ENCODE measurements at regions not wholly inside any gene's neighbourhood (a gene's known extent, or its start where the extent isn't known, plus 50 kb on each side); places are given as distances from the start of the nearest gene placed in this dataset.

GRCh38 chr2:223107825-223108224, 55.8 kb downstream of the KCNE4 start:
- no peak for DNase-seq

- no peak for DNase-seq
Observed at GRCh38 chr2:223108351-223109050, 56.5 kb downstream of the KCNE4 start.

GRCh38 chr2:223109341-223109740, 57.4 kb downstream of the KCNE4 start:
- no peak for DNase-seq

- no peak for DNase-seq
Observed at GRCh38 chr2:223113161-223113560, 61.2 kb downstream of the KCNE4 start.

GRCh38 chr2:223114170-223114569, 62.2 kb downstream of the KCNE4 start:
- no peak for DNase-seq

GRCh38 chr2:223114917-223115316, 62.9 kb downstream of the KCNE4 start:
- DNase-seq: no peak

GRCh38 chr2:223117533-223117932, 65.5 kb downstream of the KCNE4 start:
- no peak for DNase-seq

- DNase-seq: no peak
Observed at GRCh38 chr2:223121283-223121682, 69.3 kb downstream of the KCNE4 start.

GRCh38 chr2:223122781-223123180, 70.8 kb downstream of the KCNE4 start:
- DNase-seq: no peak

- DNase-seq: no peak
Observed at GRCh38 chr2:223123855-223124610, 72.0 kb downstream of the KCNE4 start.

- DNase-seq: no peak
Observed at GRCh38 chr2:223141606-223142005, 89.6 kb downstream of the KCNE4 start.

- no peak for DNase-seq
Observed at GRCh38 chr2:223142118-223142517, 90.1 kb downstream of the KCNE4 start.

GRCh38 chr2:223147431-223147830, 95.4 kb downstream of the KCNE4 start:
- no peak for DNase-seq

- DNase-seq: no peak
Observed at GRCh38 chr2:223148516-223148915, 96.5 kb downstream of the KCNE4 start.

GRCh38 chr2:223155956-223156355, 104.0 kb downstream of the KCNE4 start:
- no peak for DNase-seq

GRCh38 chr2:223161873-223162458, 110.0 kb downstream of the KCNE4 start:
- DNase-seq: no peak

- no peak for DNase-seq
Observed at GRCh38 chr2:223165423-223166214, 113.6 kb downstream of the KCNE4 start.

- DNase-seq: no peak
Observed at GRCh38 chr2:223166215-223166493, 114.2 kb downstream of the KCNE4 start.

GRCh38 chr2:223166983-223167650, 115.1 kb downstream of the KCNE4 start:
- no peak for DNase-seq

- DNase-seq: no peak
Observed at GRCh38 chr2:223169830-223170605, 118.0 kb downstream of the KCNE4 start.

- no peak for DNase-seq
Observed at GRCh38 chr2:223176970-223177369, 125.0 kb downstream of the KCNE4 start.

- DNase-seq: no peak
Observed at GRCh38 chr2:223180463-223180862, 128.5 kb downstream of the KCNE4 start.

All from activated CD4-positive, alpha-beta T cell treated with anti-CD3 and anti-CD28 coated beads, Interleukin-10, Interleukin-2, amounts not matched to agents 100 ng/mL and 50 ng/mL, durations not matched to agents 16 hours and 8 hours (primary cell).